GM23338 (cell line): ENCODE measurements at regions not wholly inside any gene's neighbourhood (a gene's known extent, or its start where the extent isn't known, plus 50 kb on each side); places are given as distances from the start of the nearest gene placed in this dataset.

Experiments used
- ATAC-seq: fragments of 200-7000 bp; cut with Tn5 transposase; 3 replicates; pipeline ENCODE4 v1.9.1; 2020
- DNase-seq: peaks from one replicate; pipeline ENCODE4 v3.0.0-alpha.2; 2015; ENCODE audit warnings: low spot score
- H2AFZ ChIP-seq: fragments of 200-600 bp; sonication (generic); 2 replicates; pipeline ENCODE4 v1.8.0; 2016; ENCODE audit warnings: antibody characterized with exemption, mild to moderate bottlenecking, moderate library complexity
- H3F3A ChIP-seq: fragments of 200-600 bp; sonication (generic); replicated peaks from 2 replicates; pipeline ENCODE4 v1.8.0; 2017; ENCODE audit warnings: antibody characterized with exemption, mixed run types, low read depth
- H3K27ac ChIP-seq: fragments of 200-600 bp; sonication (generic); 2 replicates; pipeline ENCODE4 v1.6.1; 2016; ENCODE audit warnings: low read depth
- H3K27me3 ChIP-seq: fragments of 200-600 bp; sonication (generic); 2 replicates; pipeline ENCODE4 v1.8.0; 2016; ENCODE audit warnings: mild to moderate bottlenecking, mixed run types, moderate library complexity; ENCODE audit not compliant: insufficient read depth
- H3K36me3 ChIP-seq: fragments of 200-600 bp; sonication (generic); 2 replicates; pipeline ENCODE4 v1.8.0; 2016; ENCODE audit warnings: mild to moderate bottlenecking; ENCODE audit not compliant: insufficient read depth
- H3K4me1 ChIP-seq: fragments of 200-600 bp; sonication (generic); 2 replicates; pipeline ENCODE4 v1.8.0; 2016; ENCODE audit warnings: mild to moderate bottlenecking, moderate library complexity; ENCODE audit not compliant: insufficient read depth
- H3K4me2 ChIP-seq: fragments of 200-600 bp; sonication (generic); 2 replicates; pipeline ENCODE4 v1.7.1; 2017; ENCODE audit warnings: mixed run types
- H3K4me3 ChIP-seq: fragments of 200-600 bp; sonication (generic); 2 replicates; pipeline ENCODE4 v1.6.1; 2016; ENCODE audit warnings: mixed run types
- H3K79me2 ChIP-seq: fragments of 200-600 bp; sonication (generic); replicated peaks from 2 replicates; pipeline ENCODE4 v1.8.0; 2017; ENCODE audit warnings: mild to moderate bottlenecking; ENCODE audit not compliant: insufficient read depth
- H3K9me2 ChIP-seq: fragments of 200-600 bp; sonication (generic); 2 replicates; pipeline ENCODE4 v1.8.0; 2017; ENCODE audit not compliant: insufficient read depth
- H4K20me1 ChIP-seq: fragments of 200-600 bp; sonication (generic); replicated peaks from 2 replicates; pipeline ENCODE4 v1.8.0; 2017; ENCODE audit warnings: mild to moderate bottlenecking; ENCODE audit not compliant: insufficient read depth
- H3K27ac Mint-ChIP-seq: 2 replicates; pipeline ENCODE4 v1.8.0; 2020; ENCODE audit warnings: inconsistent platforms, mild to moderate bottlenecking, moderate library complexity, mixed read lengths
- H3K27me3 Mint-ChIP-seq: 3 replicates; pipeline ENCODE4 v1.8.0; 2022; ENCODE audit warnings: low read depth, mild to moderate bottlenecking, moderate library complexity, mixed read lengths, inconsistent platforms; ENCODE audit not compliant: insufficient read depth, poor library complexity
- H3K36me3 Mint-ChIP-seq: 3 replicates; pipeline ENCODE4 v1.8.0; 2021; ENCODE audit warnings: low read depth, mild to moderate bottlenecking, inconsistent platforms, moderate library complexity, mixed read lengths
- H3K4me1 Mint-ChIP-seq: 3 replicates; pipeline ENCODE4 v1.8.0; 2020; ENCODE audit warnings: mild to moderate bottlenecking, inconsistent platforms, mixed read lengths
- H3K4me3 Mint-ChIP-seq: 3 replicates; pipeline ENCODE4 v1.8.0; 2021; ENCODE audit warnings: moderate library complexity, mild to moderate bottlenecking, inconsistent platforms, mixed read lengths
- H3K9me3 Mint-ChIP-seq: 3 replicates; pipeline ENCODE4 v1.8.0; 2020; ENCODE audit warnings: moderate library complexity, mild to moderate bottlenecking, inconsistent platforms, mixed read lengths
- CREB1 ChIP-seq: fragments of 250-450 bp; sonication (Bioruptor Pico); IDR thresholded peaks from 2 replicates; pipeline ENCODE4 v1.5.0; 2020; ENCODE audit warnings: low read depth, mild to moderate bottlenecking, moderate library complexity
- EZH2 ChIP-seq: fragments of 200-600 bp; sonication (generic); IDR thresholded peaks from one replicate; pipeline ENCODE4 v1.8.0; 2017; ENCODE audit warnings: antibody characterized with exemption, mild to moderate bottlenecking, low read depth; ENCODE audit not compliant: unreplicated experiment
- EZH2phosphoT487 ChIP-seq: fragments of 200-600 bp; sonication (generic); IDR thresholded peaks from one replicate; pipeline ENCODE4 v1.8.1; 2018; ENCODE audit warnings: antibody characterized with exemption; ENCODE audit not compliant: unreplicated experiment
- JUNB ChIP-seq: IDR thresholded peaks from one replicate; pipeline ENCODE4 v1.6.1; 2016; ENCODE audit warnings: antibody characterized with exemption; ENCODE audit not compliant: unreplicated experiment
- NANOG ChIP-seq: IDR thresholded peaks from 2 replicates; pipeline ENCODE4 v1.6.1; 2016; ENCODE audit warnings: antibody characterized with exemption, borderline replicate concordance
- POLR2AphosphoS5 ChIP-seq: IDR thresholded peaks from 2 replicates; pipeline ENCODE4 v1.6.1; 2016; ENCODE audit warnings: antibody characterized with exemption, low read depth
- STAT1 ChIP-seq: IDR thresholded peaks from one replicate; pipeline ENCODE4 v1.6.1; 2016; ENCODE audit warnings: antibody characterized with exemption; ENCODE audit not compliant: unreplicated experiment
- ZNF114 ChIP-seq: fragments of 250-450 bp; sonication (Bioruptor Pico); IDR thresholded peaks from 2 replicates; pipeline ENCODE4 v1.5.0; 2020; ENCODE audit warnings: mild to moderate bottlenecking, moderate library complexity
- ZNF331 ChIP-seq: fragments of 250-450 bp; sonication (Bioruptor Pico); IDR thresholded peaks from 2 replicates; pipeline ENCODE4 v1.5.0; 2020; ENCODE audit warnings: low read depth, mild to moderate bottlenecking, moderate library complexity
- TF ChIP-seq, protein P1 (sequence below): IDR thresholded peaks from 2 replicates; pipeline ENCODE4 v1.6.1; 2016; ENCODE audit warnings: antibody characterized with exemption
- TF ChIP-seq, protein P2 (sequence below): IDR thresholded peaks from one replicate; pipeline ENCODE4 v1.6.1; 2018; ENCODE audit warnings: antibody characterized with exemption; ENCODE audit not compliant: unreplicated experiment
- TF ChIP-seq, protein P3 (sequence below): fragments of 250-450 bp; sonication (Bioruptor Pico); IDR thresholded peaks from 2 replicates; pipeline ENCODE4 v1.5.0; 2020; ENCODE audit warnings: mild to moderate bottlenecking, moderate library complexity
- TF ChIP-seq, protein P4 (sequence below), 2 experiments: fragments of 200-600 bp in 1 of 2; sonication (generic) in 1 of 2; conservative IDR thresholded peaks; 2 replicates each; pipeline versions ENCODE4 v1.5.1 to v1.6.1; 2016 to 2017; ENCODE audit warnings: antibody characterized with exemption in 2 of 2, low read depth in 2 of 2, mild to moderate bottlenecking in 2 of 2, moderate library complexity in 1 of 2

DNA sequence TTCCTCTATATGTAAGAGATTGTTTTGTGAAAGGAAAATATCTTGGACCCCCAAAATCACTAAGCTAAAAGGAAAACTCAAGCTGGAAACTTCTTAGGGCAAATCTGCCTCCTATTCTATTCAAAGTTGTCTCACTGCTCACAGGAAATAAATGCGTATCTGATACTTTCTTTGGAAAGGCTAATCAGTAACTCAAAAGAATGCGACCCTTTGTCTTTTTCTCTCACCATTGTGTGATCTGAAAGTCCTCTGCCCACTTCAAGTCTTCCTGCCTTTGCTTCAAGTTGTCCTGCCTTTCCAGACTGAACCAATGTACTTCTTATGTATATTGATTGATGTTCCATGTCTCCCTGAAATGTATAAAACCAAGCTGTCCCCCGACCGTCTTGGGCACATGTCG is 157.3 kb downstream of the KIF2B start:
- no peaks in the 10 kb centered on the region for H3K27me3 ChIP-seq
- Mint-ChIP-seq H3K27ac (peak overlapping the region; percentile 15; the same call in 1 of the 2 replicates), H3K27me3 (no peaks in the 10 kb centered on the region), H3K36me3 (peaks cover 17% of the 10 kb centered on the region; the same call in 2 of the 3 replicates), H3K9me3 (peaks cover 15% of the 10 kb centered on the region), H3K4me3 (no peak overlapping the region), H3K4me1 (peaks cover 7% of the 10 kb centered on the region)
- no peak overlapping the region for H3K27ac ChIP-seq
- ATAC-seq (no peak), DNase-seq (peak; percentile 28)
- H3K4me1 ChIP-seq, result no peaks in the 10 kb centered on the region
- TF ChIP-seq ZNF114 (CRISPR knock-in tag) (no peak), POLR2AphosphoS5 (no peak), EZH2 (no peak), NANOG (no peak), ZNF331 (CRISPR knock-in tag) (no peak), EZH2phosphoT487 (no peak), CREB1 (CRISPR knock-in tag) (no peak), STAT1 (no peak), JUNB (no peak)
- TF ChIP-seq, protein P1, sequence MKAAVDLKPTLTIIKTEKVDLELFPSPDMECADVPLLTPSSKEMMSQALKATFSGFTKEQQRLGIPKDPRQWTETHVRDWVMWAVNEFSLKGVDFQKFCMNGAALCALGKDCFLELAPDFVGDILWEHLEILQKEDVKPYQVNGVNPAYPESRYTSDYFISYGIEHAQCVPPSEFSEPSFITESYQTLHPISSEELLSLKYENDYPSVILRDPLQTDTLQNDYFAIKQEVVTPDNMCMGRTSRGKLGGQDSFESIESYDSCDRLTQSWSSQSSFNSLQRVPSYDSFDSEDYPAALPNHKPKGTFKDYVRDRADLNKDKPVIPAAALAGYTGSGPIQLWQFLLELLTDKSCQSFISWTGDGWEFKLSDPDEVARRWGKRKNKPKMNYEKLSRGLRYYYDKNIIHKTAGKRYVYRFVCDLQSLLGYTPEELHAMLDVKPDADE, result no peak
- TF ChIP-seq, protein P2, sequence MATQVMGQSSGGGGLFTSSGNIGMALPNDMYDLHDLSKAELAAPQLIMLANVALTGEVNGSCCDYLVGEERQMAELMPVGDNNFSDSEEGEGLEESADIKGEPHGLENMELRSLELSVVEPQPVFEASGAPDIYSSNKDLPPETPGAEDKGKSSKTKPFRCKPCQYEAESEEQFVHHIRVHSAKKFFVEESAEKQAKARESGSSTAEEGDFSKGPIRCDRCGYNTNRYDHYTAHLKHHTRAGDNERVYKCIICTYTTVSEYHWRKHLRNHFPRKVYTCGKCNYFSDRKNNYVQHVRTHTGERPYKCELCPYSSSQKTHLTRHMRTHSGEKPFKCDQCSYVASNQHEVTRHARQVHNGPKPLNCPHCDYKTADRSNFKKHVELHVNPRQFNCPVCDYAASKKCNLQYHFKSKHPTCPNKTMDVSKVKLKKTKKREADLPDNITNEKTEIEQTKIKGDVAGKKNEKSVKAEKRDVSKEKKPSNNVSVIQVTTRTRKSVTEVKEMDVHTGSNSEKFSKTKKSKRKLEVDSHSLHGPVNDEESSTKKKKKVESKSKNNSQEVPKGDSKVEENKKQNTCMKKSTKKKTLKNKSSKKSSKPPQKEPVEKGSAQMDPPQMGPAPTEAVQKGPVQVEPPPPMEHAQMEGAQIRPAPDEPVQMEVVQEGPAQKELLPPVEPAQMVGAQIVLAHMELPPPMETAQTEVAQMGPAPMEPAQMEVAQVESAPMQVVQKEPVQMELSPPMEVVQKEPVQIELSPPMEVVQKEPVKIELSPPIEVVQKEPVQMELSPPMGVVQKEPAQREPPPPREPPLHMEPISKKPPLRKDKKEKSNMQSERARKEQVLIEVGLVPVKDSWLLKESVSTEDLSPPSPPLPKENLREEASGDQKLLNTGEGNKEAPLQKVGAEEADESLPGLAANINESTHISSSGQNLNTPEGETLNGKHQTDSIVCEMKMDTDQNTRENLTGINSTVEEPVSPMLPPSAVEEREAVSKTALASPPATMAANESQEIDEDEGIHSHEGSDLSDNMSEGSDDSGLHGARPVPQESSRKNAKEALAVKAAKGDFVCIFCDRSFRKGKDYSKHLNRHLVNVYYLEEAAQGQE, result no peak
- TF ChIP-seq, protein P3, sequence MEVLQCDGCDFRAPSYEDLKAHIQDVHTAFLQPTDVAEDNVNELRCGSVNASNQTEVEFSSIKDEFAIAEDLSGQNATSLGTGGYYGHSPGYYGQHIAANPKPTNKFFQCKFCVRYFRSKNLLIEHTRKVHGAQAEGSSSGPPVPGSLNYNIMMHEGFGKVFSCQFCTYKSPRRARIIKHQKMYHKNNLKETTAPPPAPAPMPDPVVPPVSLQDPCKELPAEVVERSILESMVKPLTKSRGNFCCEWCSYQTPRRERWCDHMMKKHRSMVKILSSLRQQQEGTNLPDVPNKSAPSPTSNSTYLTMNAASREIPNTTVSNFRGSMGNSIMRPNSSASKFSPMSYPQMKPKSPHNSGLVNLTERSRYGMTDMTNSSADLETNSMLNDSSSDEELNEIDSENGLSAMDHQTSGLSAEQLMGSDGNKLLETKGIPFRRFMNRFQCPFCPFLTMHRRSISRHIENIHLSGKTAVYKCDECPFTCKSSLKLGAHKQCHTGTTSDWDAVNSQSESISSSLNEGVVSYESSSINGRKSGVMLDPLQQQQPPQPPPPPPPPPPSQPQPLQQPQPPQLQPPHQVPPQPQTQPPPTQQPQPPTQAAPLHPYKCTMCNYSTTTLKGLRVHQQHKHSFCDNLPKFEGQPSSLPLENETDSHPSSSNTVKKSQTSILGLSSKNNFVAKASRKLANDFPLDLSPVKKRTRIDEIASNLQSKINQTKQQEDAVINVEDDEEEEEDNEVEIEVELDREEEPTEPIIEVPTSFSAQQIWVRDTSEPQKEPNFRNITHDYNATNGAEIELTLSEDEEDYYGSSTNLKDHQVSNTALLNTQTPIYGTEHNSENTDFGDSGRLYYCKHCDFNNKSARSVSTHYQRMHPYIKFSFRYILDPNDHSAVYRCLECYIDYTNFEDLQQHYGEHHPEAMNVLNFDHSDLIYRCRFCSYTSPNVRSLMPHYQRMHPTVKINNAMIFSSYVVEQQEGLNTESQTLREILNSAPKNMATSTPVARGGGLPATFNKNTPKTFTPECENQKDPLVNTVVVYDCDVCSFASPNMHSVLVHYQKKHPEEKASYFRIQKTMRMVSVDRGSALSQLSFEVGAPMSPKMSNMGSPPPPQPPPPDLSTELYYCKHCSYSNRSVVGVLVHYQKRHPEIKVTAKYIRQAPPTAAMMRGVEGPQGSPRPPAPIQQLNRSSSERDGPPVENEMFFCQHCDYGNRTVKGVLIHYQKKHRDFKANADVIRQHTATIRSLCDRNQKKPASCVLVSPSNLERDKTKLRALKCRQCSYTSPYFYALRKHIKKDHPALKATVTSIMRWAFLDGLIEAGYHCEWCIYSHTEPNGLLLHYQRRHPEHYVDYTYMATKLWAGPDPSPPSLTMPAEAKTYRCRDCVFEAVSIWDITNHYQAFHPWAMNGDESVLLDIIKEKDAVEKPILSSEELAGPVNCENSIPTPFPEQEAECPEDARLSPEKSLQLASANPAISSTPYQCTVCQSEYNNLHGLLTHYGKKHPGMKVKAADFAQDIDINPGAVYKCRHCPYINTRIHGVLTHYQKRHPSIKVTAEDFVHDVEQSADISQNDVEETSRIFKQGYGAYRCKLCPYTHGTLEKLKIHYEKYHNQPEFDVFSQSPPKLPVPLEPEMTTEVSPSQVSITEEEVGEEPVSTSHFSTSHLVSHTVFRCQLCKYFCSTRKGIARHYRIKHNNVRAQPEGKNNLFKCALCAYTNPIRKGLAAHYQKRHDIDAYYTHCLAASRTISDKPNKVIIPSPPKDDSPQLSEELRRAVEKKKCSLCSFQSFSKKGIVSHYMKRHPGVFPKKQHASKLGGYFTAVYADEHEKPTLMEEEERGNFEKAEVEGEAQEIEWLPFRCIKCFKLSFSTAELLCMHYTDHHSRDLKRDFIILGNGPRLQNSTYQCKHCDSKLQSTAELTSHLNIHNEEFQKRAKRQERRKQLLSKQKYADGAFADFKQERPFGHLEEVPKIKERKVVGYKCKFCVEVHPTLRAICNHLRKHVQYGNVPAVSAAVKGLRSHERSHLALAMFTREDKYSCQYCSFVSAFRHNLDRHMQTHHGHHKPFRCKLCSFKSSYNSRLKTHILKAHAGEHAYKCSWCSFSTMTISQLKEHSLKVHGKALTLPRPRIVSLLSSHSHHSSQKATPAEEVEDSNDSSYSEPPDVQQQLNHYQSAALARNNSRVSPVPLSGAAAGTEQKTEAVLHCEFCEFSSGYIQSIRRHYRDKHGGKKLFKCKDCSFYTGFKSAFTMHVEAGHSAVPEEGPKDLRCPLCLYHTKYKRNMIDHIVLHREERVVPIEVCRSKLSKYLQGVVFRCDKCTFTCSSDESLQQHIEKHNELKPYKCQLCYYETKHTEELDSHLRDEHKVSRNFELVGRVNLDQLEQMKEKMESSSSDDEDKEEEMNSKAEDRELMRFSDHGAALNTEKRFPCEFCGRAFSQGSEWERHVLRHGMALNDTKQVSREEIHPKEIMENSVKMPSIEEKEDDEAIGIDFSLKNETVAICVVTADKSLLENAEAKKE, result no peak
- TF ChIP-seq, protein P4, sequence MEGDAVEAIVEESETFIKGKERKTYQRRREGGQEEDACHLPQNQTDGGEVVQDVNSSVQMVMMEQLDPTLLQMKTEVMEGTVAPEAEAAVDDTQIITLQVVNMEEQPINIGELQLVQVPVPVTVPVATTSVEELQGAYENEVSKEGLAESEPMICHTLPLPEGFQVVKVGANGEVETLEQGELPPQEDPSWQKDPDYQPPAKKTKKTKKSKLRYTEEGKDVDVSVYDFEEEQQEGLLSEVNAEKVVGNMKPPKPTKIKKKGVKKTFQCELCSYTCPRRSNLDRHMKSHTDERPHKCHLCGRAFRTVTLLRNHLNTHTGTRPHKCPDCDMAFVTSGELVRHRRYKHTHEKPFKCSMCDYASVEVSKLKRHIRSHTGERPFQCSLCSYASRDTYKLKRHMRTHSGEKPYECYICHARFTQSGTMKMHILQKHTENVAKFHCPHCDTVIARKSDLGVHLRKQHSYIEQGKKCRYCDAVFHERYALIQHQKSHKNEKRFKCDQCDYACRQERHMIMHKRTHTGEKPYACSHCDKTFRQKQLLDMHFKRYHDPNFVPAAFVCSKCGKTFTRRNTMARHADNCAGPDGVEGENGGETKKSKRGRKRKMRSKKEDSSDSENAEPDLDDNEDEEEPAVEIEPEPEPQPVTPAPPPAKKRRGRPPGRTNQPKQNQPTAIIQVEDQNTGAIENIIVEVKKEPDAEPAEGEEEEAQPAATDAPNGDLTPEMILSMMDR (conservative IDR thresholded peaks at IDR 0.05; ENCODE audit: low read depth in 2 of 2), result no peak
- no peak overlapping the region for H3K4me3 ChIP-seq
- H3K4me2 ChIP-seq, result 0 out of 2 replicates have a peak overlapping the region, but pooled peaks have one; percentile 22
- H3F3A ChIP-seq, result no peaks in the 10 kb centered on the region
- H2AFZ ChIP-seq, result no peak overlapping the region
- no peaks in the 10 kb centered on the region for H3K79me2 ChIP-seq
- peaks cover 7% of the 10 kb centered on the region for H3K9me2 ChIP-seq
- H4K20me1 ChIP-seq, result no peaks in the 10 kb centered on the region
- H3K36me3 ChIP-seq, result 0 out of 2 replicates have a peak, but pooled peaks cover 3% of the 10 kb centered on the region
